Breast epithelium (tissue), 3 donors: ENCODE measurements at regions not wholly inside any gene's neighbourhood (a gene's known extent, or its start where the extent isn't known, plus 50 kb on each side); places are given as distances from the start of the nearest gene placed in this dataset.

ENCODE experiments used
- CTCF ChIP-seq, 3 donors: fragments of 450-650 bp; IDR thresholded peaks; one replicate each; pipeline ENCODE4 v1.5.1; 2016 to 2017; ENCODE audit warnings: antibody characterized with exemption in 3 of 3, mild to moderate bottlenecking in 3 of 3, moderate library complexity in 3 of 3
- POLR2AphosphoS5 ChIP-seq, 3 donors: sonication (generic); formaldehyde crosslinking; IDR thresholded peaks; one replicate each; pipeline ENCODE4 v1.6.1; 2017; ENCODE audit warnings: antibody characterized with exemption in 3 of 3

- TF ChIP-seq CTCF (IDR thresholded peaks at IDR 0.05) (no peak), POLR2AphosphoS5 (IDR thresholded peaks at IDR 0.05) (no peak)
These were observed 453.8 kb downstream of the OTOL1 start for GRCh38 chr3:161950318-161950868.
